Hepatocyte (in vitro differentiated cells): ENCODE measurements at regions not wholly inside any gene's neighbourhood (a gene's known extent, or its start where the extent isn't known, plus 50 kb on each side); places are given as distances from the start of the nearest gene placed in this dataset.

Experiments
- DNase-seq: peaks from one replicate; pipeline ENCODE4 v3.0.0-alpha.2; 2016; ENCODE audit warnings: low spot score
- H2AFZ ChIP-seq: fragments of 200-600 bp; sonication (generic); 2 replicates; pipeline ENCODE4 v1.6.0; 2016; ENCODE audit warnings: antibody characterized with exemption, mild to moderate bottlenecking
- H3K27ac ChIP-seq: fragments of 200-600 bp; sonication (generic); 2 replicates; pipeline ENCODE4 v1.5.1; 2016; ENCODE audit warnings: mild to moderate bottlenecking
- H3K27me3 ChIP-seq: fragments of 200-600 bp; sonication (generic); 2 replicates; pipeline ENCODE4 v1.6.1; 2016
- H3K36me3 ChIP-seq: fragments of 200-600 bp; sonication (generic); replicated peaks from 2 replicates; pipeline ENCODE4 v1.5.1; 2016; ENCODE audit warnings: low read depth; ENCODE audit not compliant: insufficient read depth
- H3K4me1 ChIP-seq: fragments of 200-600 bp; sonication (generic); 2 replicates; pipeline ENCODE4 v1.5.1; 2016; ENCODE audit warnings: mild to moderate bottlenecking, moderate library complexity; ENCODE audit not compliant: insufficient read depth
- H3K4me2 ChIP-seq: fragments of 200-600 bp; sonication (generic); 2 replicates; pipeline ENCODE4 v1.6.0; 2016
- H3K4me3 ChIP-seq: fragments of 200-600 bp; sonication (generic); 2 replicates; pipeline ENCODE4 v1.5.1; 2016; ENCODE audit warnings: mild to moderate bottlenecking
- H3K79me2 ChIP-seq: fragments of 200-600 bp; sonication (generic); 2 replicates; pipeline ENCODE4 v1.6.0; 2017; ENCODE audit warnings: mild to moderate bottlenecking
- H3K9me2 ChIP-seq: fragments of 200-600 bp; sonication (generic); replicated peaks from 2 replicates; pipeline ENCODE4 v1.6.0; 2017; ENCODE audit warnings: mild to moderate bottlenecking; ENCODE audit not compliant: insufficient read depth
- H3K9me3 ChIP-seq: fragments of 200-600 bp; sonication (generic); 2 replicates; pipeline ENCODE4 v1.5.1; 2016; ENCODE audit warnings: low read depth, mild to moderate bottlenecking
- H4K20me1 ChIP-seq: fragments of 200-600 bp; sonication (generic); 2 replicates; pipeline ENCODE4 v1.6.0; 2016; ENCODE audit warnings: mild to moderate bottlenecking; ENCODE audit not compliant: insufficient read depth, poor library complexity, severe bottlenecking
- CTCF ChIP-seq: fragments of 200-600 bp; sonication (generic); IDR thresholded peaks from 2 replicates; pipeline ENCODE4 v1.5.1; 2016; ENCODE audit warnings: antibody characterized with exemption, mild to moderate bottlenecking; ENCODE audit not compliant: poor library complexity
- EZH2 ChIP-seq: fragments of 200-600 bp; sonication (generic); IDR thresholded peaks from 2 replicates; pipeline ENCODE4 v1.6.1; 2016; ENCODE audit warnings: antibody characterized with exemption, mild to moderate bottlenecking, borderline replicate concordance
- EZH2phosphoT487 ChIP-seq: fragments of 200-600 bp; sonication (generic); IDR thresholded peaks from one replicate; pipeline ENCODE4 v1.6.1; 2018; ENCODE audit warnings: antibody characterized with exemption, mild to moderate bottlenecking, low read depth, moderate library complexity; ENCODE audit not compliant: unreplicated experiment, severe bottlenecking
- WGBS: methylation state at CpG from one replicate; pipeline ENCODE4 v1.1.6; 2016; ENCODE audit warnings: low lambda C conversion rate; ENCODE audit errors: missing lambda C conversion rate; 5-methylcytosine and 5-hydroxymethylcytosine counted together

DNA sequence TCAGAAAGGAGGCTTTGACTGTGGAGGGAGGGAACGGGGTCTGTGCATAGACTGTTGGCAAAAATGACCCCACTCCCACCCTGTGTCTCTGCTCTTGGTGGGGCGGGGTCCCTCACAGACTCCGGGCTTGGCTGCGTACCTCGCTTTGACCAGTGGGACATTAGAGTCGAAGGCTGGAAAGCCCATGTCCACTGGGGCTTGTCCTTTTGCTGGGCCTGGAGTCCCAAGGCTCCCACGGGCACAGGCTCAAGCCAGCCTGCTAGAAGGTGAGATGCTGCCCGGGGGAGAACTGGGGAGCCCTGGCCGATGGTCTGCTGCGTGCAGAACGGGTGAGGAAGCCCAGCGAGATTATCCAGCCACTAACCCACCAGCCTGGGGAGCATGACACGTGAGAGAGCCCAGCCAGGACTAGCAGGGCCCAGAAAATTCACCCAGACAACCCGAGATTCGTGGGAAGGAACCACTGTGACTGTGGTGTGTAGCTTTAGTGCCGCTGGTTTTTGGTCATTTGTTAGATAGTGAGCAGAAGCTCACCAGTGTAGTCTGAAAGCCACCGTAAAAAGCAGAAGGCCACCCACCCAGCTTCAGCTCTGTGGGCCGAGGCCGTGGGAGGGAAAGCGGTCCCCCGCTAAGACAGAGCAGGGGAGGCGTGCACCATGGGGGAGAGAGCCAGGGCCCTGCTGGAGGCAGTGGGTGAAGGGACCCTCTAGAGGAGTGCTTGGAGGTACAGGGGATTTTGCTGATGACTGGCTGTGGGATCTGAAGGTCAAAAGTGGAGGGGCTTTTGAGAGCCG, 78.3 kb upstream of the C1orf174 start:
- 90% methylated on average over 23 of the region's 23 CpGs for WGBS
- TF ChIP-seq EZH2 (no peak), CTCF (no peak), EZH2phosphoT487 (no peak)
- Histone ChIP-seq H3K9me2 (no peaks in the 10 kb centered on the region), H4K20me1 (no peaks in the 10 kb centered on the region), H3K27me3 (no peaks in the 10 kb centered on the region), H3K9me3 (no peaks in the 10 kb centered on the region), H3K4me1 (no peaks in the 10 kb centered on the region), H2AFZ (no peak overlapping the region), H3K4me3 (no peak overlapping the region), H3K27ac (no peak overlapping the region), H3K79me2 (no peaks in the 10 kb centered on the region), H3K36me3 (no peaks in the 10 kb centered on the region), H3K4me2 (no peak overlapping the region)
- DNase-seq: no peak

DNA sequence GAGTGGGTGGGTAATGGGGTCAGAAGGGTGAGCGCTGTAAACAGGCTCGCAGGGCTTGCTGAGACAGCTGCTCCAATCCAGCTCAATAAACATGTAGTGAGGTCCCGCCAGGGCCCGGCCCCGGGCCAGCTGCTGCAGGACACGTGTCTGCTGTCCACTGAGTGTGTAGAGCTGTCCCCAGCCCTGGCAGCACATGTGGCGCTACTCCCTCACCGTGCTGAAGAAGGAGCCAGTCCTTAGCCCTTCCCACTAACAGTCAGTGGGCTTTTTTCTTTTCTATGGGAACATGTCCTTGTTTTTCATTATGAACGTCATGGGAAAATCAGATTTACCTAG, 78.9 kb upstream of the C1orf174 start:
- WGBS: 70% methylated on average over 9 of the region's 9 CpGs
- TF ChIP-seq EZH2 (no peak), CTCF (no peak), EZH2phosphoT487 (no peak)
- DNase-seq: no peak
- Histone ChIP-seq H3K9me2 (no peaks in the 10 kb centered on the region), H3K27ac (no peak overlapping the region), H3K27me3 (no peaks in the 10 kb centered on the region), H3K9me3 (no peaks in the 10 kb centered on the region), H3K79me2 (no peaks in the 10 kb centered on the region), H3K4me2 (no peak overlapping the region), H2AFZ (no peak overlapping the region), H3K4me3 (no peak overlapping the region), H3K36me3 (no peaks in the 10 kb centered on the region), H3K4me1 (no peaks in the 10 kb centered on the region), H4K20me1 (no peaks in the 10 kb centered on the region)

- H3K36me3 ChIP-seq: no peaks in the 10 kb centered on the region
These were observed 81.2 kb upstream of the C1orf174 start for GRCh38 chr1:3981261-3981660.

More at GRCh38 chr1:3981261-3981660, 81.2 kb upstream of the C1orf174 start:
- H3K4me2 ChIP-seq: no peak overlapping the region
- WGBS: 66% methylated on average over 5 of the region's 5 CpGs
- no peaks in the 10 kb centered on the region for H3K27me3 ChIP-seq
- no peaks in the 10 kb centered on the region for H4K20me1 ChIP-seq
- no peaks in the 10 kb centered on the region for H3K4me1 ChIP-seq
- H3K79me2 ChIP-seq: no peaks in the 10 kb centered on the region
- no peak overlapping the region for H3K4me3 ChIP-seq
- no peak overlapping the region for H3K27ac ChIP-seq
- no peak overlapping the region for H2AFZ ChIP-seq
- H3K9me3 ChIP-seq: no peaks in the 10 kb centered on the region
- no peak for DNase-seq
- TF ChIP-seq EZH2 (no peak), EZH2phosphoT487 (no peak), CTCF (no peak)
- H3K9me2 ChIP-seq: no peaks in the 10 kb centered on the region
